CD4-positive, alpha-beta T cell treated with Interleukin-2 at 100 ng/mL for 4 hours (primary cell): ENCODE measurements at regions not wholly inside any gene's neighbourhood (a gene's known extent, or its start where the extent isn't known, plus 50 kb on each side); places are given as distances from the start of the nearest gene placed in this dataset.
"Not testable (repeated sequence)": the region's sequence is repeated elsewhere in the genome, so short reads cannot be mapped to it uniquely, and the experiment has no call there.

Source experiments
- DNase-seq: peaks from one replicate; pipeline ENCODE4 v3.0.0-alpha.2; 2020; ENCODE audit warnings: low spot score

GRCh38 chr5:175347027-175347426 is 97.0 kb downstream of the DRD1 start:
- no peak for DNase-seq

- DNase-seq = no peak
These were observed 99.4 kb downstream of the DRD1 start for GRCh38 chr5:175344331-175345195.

- DNase-seq = no peak
These were observed 100.7 kb downstream of the DRD1 start for GRCh38 chr5:175343308-175343707.

GRCh38 chr5:175340180-175340579 is 103.8 kb downstream of the DRD1 start:
- no peak for DNase-seq

- DNase-seq = no peak
These were observed 106.3 kb downstream of the DRD1 start for GRCh38 chr5:175337680-175338079.

- DNase-seq = no peak
These were observed 107.2 kb downstream of the DRD1 start for GRCh38 chr5:175336781-175337180.

- DNase-seq = no peak
These were observed 108.3 kb downstream of the DRD1 start for GRCh38 chr5:175335691-175336090.

GRCh38 chr5:175331173-175332036 is 112.6 kb downstream of the DRD1 start:
- DNase-seq = not testable (repeated sequence)

GRCh38 chr5:175329976-175330375 is 114.0 kb downstream of the DRD1 start:
- DNase-seq = no peak

GRCh38 chr5:175328687-175329086 is 115.3 kb downstream of the DRD1 start:
- no peak for DNase-seq

GRCh38 chr5:175328176-175328575 is 115.8 kb downstream of the DRD1 start:
- no peak for DNase-seq

- DNase-seq = no peak
These were observed 118.3 kb downstream of the DRD1 start for GRCh38 chr5:175325681-175326080.

- no peak for DNase-seq
These were observed 122.0 kb downstream of the DRD1 start for GRCh38 chr5:175321927-175322532.

- no peak for DNase-seq
These were observed 124.8 kb downstream of the DRD1 start for GRCh38 chr5:175319199-175319598.

GRCh38 chr5:175317872-175318271 is 126.1 kb downstream of the DRD1 start:
- DNase-seq = no peak

GRCh38 chr5:175309218-175309810 is 134.7 kb downstream of the DRD1 start:
- no peak for DNase-seq

GRCh38 chr5:175308701-175309100 is 135.3 kb downstream of the DRD1 start:
- no peak for DNase-seq

GRCh38 chr5:175306381-175306780 is 137.6 kb downstream of the DRD1 start:
- DNase-seq = no peak

GRCh38 chr5:175305251-175305650 is 138.7 kb downstream of the DRD1 start:
- no peak for DNase-seq

GRCh38 chr5:175290379-175290778 is 153.6 kb downstream of the DRD1 start:
- DNase-seq = no peak

GRCh38 chr5:175288048-175288621 is 155.8 kb downstream of the DRD1 start:
- DNase-seq = no peak

GRCh38 chr5:175286981-175287380 is 157.0 kb downstream of the DRD1 start:
- DNase-seq = no peak
